Calu3 (cell line): ENCODE measurements at regions not wholly inside any gene's neighbourhood (a gene's known extent, or its start where the extent isn't known, plus 50 kb on each side); places are given as distances from the start of the nearest gene placed in this dataset.

Experiments
- BruUV-seq: library from RNA; stranded (reverse); fragments of 400-500 nt; replicated peaks from 2 replicates; lab custom pipeline; 2021; lab: Mats Ljungman, UMichigan
- CTCF ChIA-PET: fragments of 300-600 bp; sonication (Branson Sonifier 250); formaldehyde crosslinking; loops from one replicate; lab custom pipeline; 2022; ENCODE audit warnings: antibody characterized with exemption; lab: Charles Lee
- DNase-seq: peaks from one replicate; pipeline ENCODE4 v3.0.0; 2022
- H3K27ac Mint-ChIP-seq: one replicate; pipeline ENCODE4 v1.8.0; 2022; ENCODE audit warnings: mixed read lengths; ENCODE audit not compliant: unreplicated experiment
- H3K27me3 Mint-ChIP-seq: one replicate; pipeline ENCODE4 v1.8.0; 2022; ENCODE audit warnings: mixed read lengths; ENCODE audit not compliant: unreplicated experiment
- H3K36me3 Mint-ChIP-seq: one replicate; pipeline ENCODE4 v1.8.0; 2022; ENCODE audit warnings: mild to moderate bottlenecking, moderate library complexity, mixed read lengths; ENCODE audit not compliant: insufficient read depth, unreplicated experiment
- H3K4me1 Mint-ChIP-seq: one replicate; pipeline ENCODE4 v1.8.0; 2022; ENCODE audit warnings: mild to moderate bottlenecking, low read depth, mixed read lengths; ENCODE audit not compliant: unreplicated experiment
- H3K4me3 Mint-ChIP-seq: one replicate; pipeline ENCODE4 v1.8.0; 2022; ENCODE audit warnings: mild to moderate bottlenecking, low read depth, moderate library complexity, mixed read lengths; ENCODE audit not compliant: unreplicated experiment
- H3K9me3 Mint-ChIP-seq: one replicate; pipeline ENCODE4 v1.8.0; 2022; ENCODE audit warnings: low read depth, mixed read lengths; ENCODE audit not compliant: unreplicated experiment
- CTCF ChIP-seq: fragments of 200-600 bp; IDR thresholded peaks from one replicate; pipeline ENCODE4 v1.8.0; 2022; ENCODE audit warnings: antibody characterized with exemption; ENCODE audit not compliant: unreplicated experiment
- intact Hi-C: fragments of 100-400 bp; cut with micrococcal nuclease; formaldehyde crosslinking; loops from one replicate; pipeline ENCODE4 v1.10.0; 2022; ENCODE audit not compliant: unreplicated experiment

DNA sequence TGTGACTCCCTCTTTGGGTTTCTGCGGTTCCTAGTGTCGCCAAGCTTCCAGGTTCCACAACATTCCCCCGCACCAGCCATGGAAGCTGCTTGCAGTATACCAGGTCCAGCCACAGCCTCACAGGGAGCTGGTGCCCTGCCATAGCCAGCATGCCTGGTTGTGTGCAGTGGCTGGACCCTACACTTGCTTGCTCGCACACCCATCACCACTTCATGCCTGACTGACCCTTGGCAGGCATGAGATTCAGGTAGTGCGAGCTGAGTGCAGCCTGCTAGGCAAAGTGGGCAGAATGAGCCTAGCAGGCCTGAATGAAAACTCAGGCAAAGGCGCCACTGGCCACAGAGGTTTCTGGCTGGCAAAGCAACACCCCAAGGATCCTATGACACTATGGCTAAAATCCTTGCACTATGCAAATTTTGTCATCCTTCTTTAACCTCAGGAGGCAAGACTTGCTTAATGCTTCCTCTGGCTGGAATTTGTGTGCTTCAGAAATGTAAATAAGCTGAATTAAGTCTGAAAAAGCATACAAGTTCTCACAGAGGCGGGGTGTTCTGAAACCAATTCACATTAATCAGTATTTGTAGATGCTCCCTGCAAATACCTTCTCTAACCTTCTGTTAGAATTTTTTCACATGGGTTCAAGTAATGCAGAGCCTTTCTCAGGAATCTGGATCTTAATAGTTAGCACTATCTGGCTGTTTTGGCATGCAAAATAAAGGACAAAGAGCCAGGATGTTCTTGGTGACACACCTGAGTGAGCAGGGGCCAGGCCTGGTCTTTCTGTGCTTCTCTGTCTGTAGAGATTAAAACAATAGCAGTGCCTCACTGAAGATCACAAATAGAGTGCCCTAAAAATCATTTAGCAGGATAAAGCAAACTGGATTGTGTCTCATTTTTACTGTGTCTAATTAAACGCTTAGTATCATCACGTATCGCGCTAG, 256.9 kb downstream of the GPATCH2 start:
- Mint-ChIP-seq H3K27ac (no peak overlapping the region), H3K9me3 (peaks cover 15% of the 10 kb centered on the region), H3K4me1 (no peaks in the 10 kb centered on the region), H3K4me3 (no peak overlapping the region), H3K27me3 (no peaks in the 10 kb centered on the region), H3K36me3 (no peaks in the 10 kb centered on the region)
- CTCF ChIA-PET, result no interaction called here
- BruUV-seq, result no TSS peak
- no peak for TF ChIP-seq CTCF
- DNase-seq, result no peak
- intact Hi-C loops, result no loop called here

DNA sequence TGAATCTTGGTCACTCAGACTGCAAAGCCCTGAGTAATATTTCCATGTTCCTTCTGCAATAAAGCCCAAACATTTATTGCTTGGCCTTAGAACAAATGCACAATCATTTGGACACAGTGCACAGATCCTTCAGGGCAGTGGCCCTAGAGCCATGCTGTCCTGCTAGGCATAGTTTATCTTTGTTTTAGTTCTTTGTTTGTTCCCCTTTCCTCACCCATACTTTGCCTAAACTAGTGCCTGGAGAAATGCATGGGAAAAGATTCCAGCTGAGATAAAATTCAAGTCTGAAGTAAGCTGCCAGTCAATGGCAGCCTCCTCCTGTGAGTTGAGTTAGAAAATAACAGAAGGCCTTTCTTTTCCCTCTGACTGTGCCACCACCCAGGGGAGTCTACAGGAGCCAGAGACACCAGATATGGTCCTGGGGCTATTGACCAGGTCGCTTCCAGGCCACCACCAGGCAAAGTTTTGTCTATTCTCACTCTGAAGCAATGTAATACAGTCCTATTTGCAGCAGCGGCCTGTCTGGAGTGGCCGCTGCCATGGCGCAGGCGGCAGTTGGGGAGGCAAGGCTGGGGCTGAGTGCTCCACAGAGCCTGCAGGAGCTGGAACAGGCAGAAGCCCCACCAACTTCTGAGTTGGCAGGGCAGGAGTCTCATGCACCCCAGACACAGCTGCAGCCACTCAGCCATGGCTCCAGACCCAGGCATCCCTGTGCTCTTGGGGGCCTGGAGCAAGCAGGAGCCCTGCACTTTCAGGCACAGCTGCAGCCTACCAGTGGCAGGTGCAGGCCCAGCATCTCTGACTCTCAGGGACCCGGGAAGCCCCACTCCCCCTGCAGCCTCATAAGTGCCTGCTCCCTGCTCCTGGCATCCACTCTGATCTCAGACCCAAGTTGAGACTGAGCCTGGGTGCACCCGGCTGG, 258.6 kb downstream of the GPATCH2 start:
- no TSS peak for BruUV-seq

DNA sequence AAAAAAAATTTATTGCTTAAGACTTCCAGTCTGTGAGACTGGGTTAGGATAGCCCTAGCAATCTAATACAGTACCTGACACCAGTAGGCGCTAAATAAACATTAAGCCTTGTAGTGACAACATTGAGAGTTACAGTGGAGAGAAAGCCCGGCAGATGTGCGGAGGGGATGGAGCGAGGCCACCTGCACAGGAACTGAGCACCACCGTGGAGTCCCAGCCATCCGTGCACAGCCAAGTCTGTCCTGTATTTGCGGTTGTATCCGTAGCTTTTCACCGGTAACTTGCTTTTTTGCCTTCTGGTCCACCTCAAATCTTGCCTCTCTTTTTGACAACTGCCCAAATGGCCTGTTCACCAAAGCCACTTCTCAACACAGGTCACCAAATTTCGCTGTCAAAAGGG, 260.1 kb downstream of the GPATCH2 start:
- no TSS peak for BruUV-seq
- no peak overlapping the region for H3K4me3 Mint-ChIP-seq
- no peaks in the 10 kb centered on the region for H3K27me3 Mint-ChIP-seq
- DNase-seq, result no peak
- H3K36me3 Mint-ChIP-seq, result no peaks in the 10 kb centered on the region
- H3K4me1 Mint-ChIP-seq, result no peaks in the 10 kb centered on the region
- no peak overlapping the region for H3K27ac Mint-ChIP-seq
- intact Hi-C loops, result no loop called here
- peaks cover 3% of the 10 kb centered on the region for H3K9me3 Mint-ChIP-seq
- TF ChIP-seq CTCF, result no peak
- CTCF ChIA-PET, result interaction anchor here (0.7 kb wide), 1 partner anchor 629 kb away, joined by 4 read pairs; no protein-coding TSS in a partner anchor

More for the DNA sequence above, 258.6 kb downstream of the GPATCH2 start:
- no peak for TF ChIP-seq CTCF
- intact Hi-C loops, result no loop called here
- Mint-ChIP-seq H3K27ac (no peak overlapping the region), H3K4me1 (no peaks in the 10 kb centered on the region), H3K27me3 (no peaks in the 10 kb centered on the region), H3K4me3 (no peak overlapping the region), H3K9me3 (peaks cover 7% of the 10 kb centered on the region), H3K36me3 (no peaks in the 10 kb centered on the region)
- CTCF ChIA-PET, result no interaction called here
- no peak for DNase-seq

- BruUV-seq, result no TSS peak
- Mint-ChIP-seq H3K4me3 (no peak overlapping the region), H3K27me3 (no peaks in the 10 kb centered on the region), H3K36me3 (no peaks in the 10 kb centered on the region), H3K27ac (no peak overlapping the region), H3K9me3 (peaks cover 2% of the 10 kb centered on the region), H3K4me1 (no peaks in the 10 kb centered on the region)
- TF ChIP-seq CTCF, result no peak
- CTCF ChIA-PET, result no interaction called here
- intact Hi-C loops, result no loop called here
- no peak for DNase-seq
These were observed 260.8 kb downstream of the GPATCH2 start for GRCh38 chr1:217369996-217370551.
